SU-DHL-6 (cell line): ENCODE measurements at regions not wholly inside any gene's neighbourhood (a gene's known extent, or its start where the extent isn't known, plus 50 kb on each side); places are given as distances from the start of the nearest gene placed in this dataset.
"Not testable (repeated sequence)": the region's sequence is repeated elsewhere in the genome, so short reads cannot be mapped to it uniquely, and the experiment has no call there.

Experiments
- H2AFZ ChIP-seq: fragments of 200-600 bp; sonication (generic); 2 replicates; pipeline ENCODE4 v1.6.1; 2014; ENCODE audit warnings: low read depth, mild to moderate bottlenecking, moderate library complexity, mixed read lengths, antibody characterized with exemption, low read length; ENCODE audit not compliant: severe bottlenecking
- H3F3A ChIP-seq: fragments of 200-600 bp; shearing (Covaris generic); 2 replicates; pipeline ENCODE4 v1.6.0; 2016; ENCODE audit warnings: antibody characterized with exemption, mild to moderate bottlenecking; ENCODE audit not compliant: insufficient read depth
- H3K27ac ChIP-seq: fragments of 200-600 bp; sonication (generic); 2 replicates; pipeline ENCODE4 v1.5.1; 2016; ENCODE audit warnings: low read depth, mild to moderate bottlenecking, low read length, moderate library complexity, mixed read lengths
- H3K27me3 ChIP-seq: fragments of 200-600 bp; sonication (generic), shearing (Covaris generic); 2 replicates; pipeline ENCODE4 v1.6.0; 2014; ENCODE audit warnings: mild to moderate bottlenecking, low read length
- H3K36me3 ChIP-seq: fragments of 200-600 bp; sonication (generic); 2 replicates; pipeline ENCODE4 v1.6.1; 2014; ENCODE audit warnings: mild to moderate bottlenecking, low read length, mixed read lengths
- H3K4me2 ChIP-seq: fragments of 300-600, 200-600 bp; shearing (Covaris generic), sonication (generic); 2 replicates; pipeline ENCODE4 v1.6.0; 2014; ENCODE audit warnings: low read length, low read depth, mild to moderate bottlenecking; ENCODE audit not compliant: poor library complexity, severe bottlenecking
- H3K4me3 ChIP-seq: fragments of 200-600 bp; sonication (generic); 2 replicates; pipeline ENCODE4 v1.5.1; 2014; ENCODE audit warnings: antibody characterized with exemption, low read length, mild to moderate bottlenecking, mixed read lengths; ENCODE audit not compliant: insufficient read depth, poor library complexity, severe bottlenecking
- H3K79me2 ChIP-seq: fragments of 200-600 bp; sonication (generic); 2 replicates; pipeline ENCODE4 v1.6.1; 2014; ENCODE audit warnings: mild to moderate bottlenecking, low read length, moderate library complexity; ENCODE audit not compliant: insufficient read depth
- H3K9ac ChIP-seq: fragments of 200-600 bp; sonication (generic); 2 replicates; pipeline ENCODE4 v1.7.0; 2014; ENCODE audit warnings: mild to moderate bottlenecking, low read length
- H3K9me2 ChIP-seq: fragments of 200-600 bp; sonication (generic); replicated peaks from 2 replicates; pipeline ENCODE4 v1.6.1; 2014; ENCODE audit warnings: low read length; ENCODE audit not compliant: insufficient read depth
- H3K9me3 ChIP-seq: fragments of 200-600 bp; sonication (generic); 2 replicates; pipeline ENCODE4 v1.6.1; 2014; ENCODE audit warnings: low read length, mixed read lengths; ENCODE audit not compliant: insufficient read depth
- H4K20me1 ChIP-seq: fragments of 200-600 bp; sonication (generic); 2 replicates; pipeline ENCODE4 v1.6.1; 2014; ENCODE audit warnings: low read depth, mild to moderate bottlenecking, antibody characterized with exemption, low read length, moderate library complexity, mixed read lengths
- EZH2phosphoT487 ChIP-seq: fragments of 200-600 bp; sonication (generic), shearing (Covaris generic); conservative IDR thresholded peaks from 2 replicates; pipeline ENCODE4 v1.6.1; 2018; ENCODE audit warnings: mild to moderate bottlenecking, antibody characterized with exemption, low read length, moderate library complexity, mixed read lengths
- TF ChIP-seq, protein P1 (sequence below): fragments of 200-600 bp; sonication (generic); IDR thresholded peaks from one replicate; pipeline ENCODE4 v1.5.1; 2017; ENCODE audit warnings: antibody characterized with exemption, mild to moderate bottlenecking, low read length, moderate library complexity; ENCODE audit not compliant: insufficient read depth, poor library complexity, severe bottlenecking

DNA sequence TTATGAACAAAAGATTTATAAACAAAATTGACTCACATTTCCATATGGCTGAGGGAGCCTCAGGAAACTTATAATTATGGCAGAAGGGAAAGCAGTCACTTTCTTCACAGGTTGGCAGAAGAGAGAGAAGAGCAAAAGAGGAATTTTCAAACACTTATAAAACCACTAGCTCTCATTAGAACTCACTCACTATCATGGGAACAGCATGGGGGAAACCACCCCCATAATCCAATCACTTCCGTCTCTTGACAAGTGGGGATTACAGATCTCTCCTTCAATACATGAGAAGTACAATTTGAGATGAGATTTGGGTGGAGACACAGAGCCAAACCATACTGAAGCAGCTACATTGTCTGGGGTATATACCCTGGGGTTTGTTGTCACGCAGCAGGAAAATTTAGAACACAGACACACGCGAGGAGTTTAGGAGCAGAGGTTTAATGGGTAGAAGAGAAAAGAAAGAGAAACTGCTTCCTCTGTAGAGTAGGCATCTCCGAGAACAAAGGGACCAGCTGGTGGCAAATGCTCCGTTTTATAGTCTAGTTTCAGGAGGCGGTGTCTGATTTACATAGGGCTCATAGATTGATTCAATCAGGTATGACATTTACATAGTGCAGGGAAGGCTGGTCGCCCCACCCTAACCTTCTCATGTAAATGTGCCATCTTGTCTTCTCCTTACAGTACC, 2277.7 kb upstream of the AGA start:
- Histone ChIP-seq H3F3A (no peaks in the 10 kb centered on the region), H3K9ac (no peak overlapping the region), H3K79me2 (no peaks in the 10 kb centered on the region), H3K4me3 (no peak overlapping the region), H3K36me3 (no peaks in the 10 kb centered on the region), H3K27ac (no peak overlapping the region), H3K9me3 (no peaks in the 10 kb centered on the region), H2AFZ (no peak overlapping the region), H3K4me2 (no peak overlapping the region), H3K27me3 (no peaks in the 10 kb centered on the region), H4K20me1 (no peaks in the 10 kb centered on the region), H3K9me2 (no peaks in the 10 kb centered on the region)
- TF ChIP-seq, protein P1, sequence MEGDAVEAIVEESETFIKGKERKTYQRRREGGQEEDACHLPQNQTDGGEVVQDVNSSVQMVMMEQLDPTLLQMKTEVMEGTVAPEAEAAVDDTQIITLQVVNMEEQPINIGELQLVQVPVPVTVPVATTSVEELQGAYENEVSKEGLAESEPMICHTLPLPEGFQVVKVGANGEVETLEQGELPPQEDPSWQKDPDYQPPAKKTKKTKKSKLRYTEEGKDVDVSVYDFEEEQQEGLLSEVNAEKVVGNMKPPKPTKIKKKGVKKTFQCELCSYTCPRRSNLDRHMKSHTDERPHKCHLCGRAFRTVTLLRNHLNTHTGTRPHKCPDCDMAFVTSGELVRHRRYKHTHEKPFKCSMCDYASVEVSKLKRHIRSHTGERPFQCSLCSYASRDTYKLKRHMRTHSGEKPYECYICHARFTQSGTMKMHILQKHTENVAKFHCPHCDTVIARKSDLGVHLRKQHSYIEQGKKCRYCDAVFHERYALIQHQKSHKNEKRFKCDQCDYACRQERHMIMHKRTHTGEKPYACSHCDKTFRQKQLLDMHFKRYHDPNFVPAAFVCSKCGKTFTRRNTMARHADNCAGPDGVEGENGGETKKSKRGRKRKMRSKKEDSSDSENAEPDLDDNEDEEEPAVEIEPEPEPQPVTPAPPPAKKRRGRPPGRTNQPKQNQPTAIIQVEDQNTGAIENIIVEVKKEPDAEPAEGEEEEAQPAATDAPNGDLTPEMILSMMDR, result no peak
- TF ChIP-seq EZH2phosphoT487, result no peak

DNA sequence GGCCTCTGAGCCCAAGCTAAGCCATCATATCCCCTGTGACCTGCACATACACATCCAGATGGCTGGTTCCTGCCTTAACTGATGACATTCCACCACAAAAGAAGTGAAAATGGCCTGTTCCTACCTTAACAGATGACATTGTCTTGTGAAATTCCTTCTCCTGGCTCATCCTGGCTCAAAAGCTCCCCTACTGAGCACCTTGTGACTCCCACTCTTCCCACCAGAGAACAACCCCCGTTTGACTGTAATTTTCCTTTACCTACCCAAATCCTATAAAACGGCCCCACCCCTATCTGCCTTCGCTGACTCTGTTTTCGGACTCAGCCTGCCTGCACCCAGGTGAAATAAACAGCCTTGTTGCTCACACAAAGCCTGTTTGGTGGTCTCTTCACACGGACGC, 2284.3 kb upstream of the AGA start:
- H4K20me1 ChIP-seq, H3K9me2 ChIP-seq, H3K36me3 ChIP-seq, H3K4me2 ChIP-seq, H3K9ac ChIP-seq, H3K27ac ChIP-seq, H2AFZ ChIP-seq, H3K4me3 ChIP-seq, H3K79me2 ChIP-seq, H3K9me3 ChIP-seq, H3K27me3 ChIP-seq, H3F3A ChIP-seq: not testable (repeated sequence)

DNA sequence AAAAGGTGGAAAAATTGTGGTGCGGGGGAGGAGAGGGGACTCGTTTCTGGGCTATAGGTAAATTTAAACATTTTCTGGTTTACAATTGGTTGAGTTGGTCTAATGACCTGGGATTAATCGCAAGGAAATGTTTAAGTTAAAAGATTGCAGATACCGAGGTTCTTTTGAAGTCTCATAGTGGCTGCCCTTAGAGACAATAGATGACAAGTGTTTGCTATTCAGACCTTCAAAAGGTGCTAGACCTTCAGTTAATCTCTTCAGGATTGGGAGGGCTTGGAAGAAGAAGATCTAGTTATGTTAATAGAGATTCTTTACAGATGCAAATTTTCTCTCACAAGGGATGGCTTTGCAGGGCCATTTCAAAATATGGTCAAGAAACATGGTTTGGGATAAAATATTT, 2286.1 kb upstream of the AGA start:
- H3K36me3 ChIP-seq, result no peaks in the 10 kb centered on the region
- H2AFZ ChIP-seq, result no peak overlapping the region
- H3K79me2 ChIP-seq, result no peaks in the 10 kb centered on the region
- no peaks in the 10 kb centered on the region for H4K20me1 ChIP-seq
- no peaks in the 10 kb centered on the region for H3K9me3 ChIP-seq
- no peak overlapping the region for H3K4me2 ChIP-seq
- no peaks in the 10 kb centered on the region for H3K27me3 ChIP-seq
- H3K27ac ChIP-seq, result no peak overlapping the region
- H3F3A ChIP-seq, result no peaks in the 10 kb centered on the region
- H3K9ac ChIP-seq, result no peak overlapping the region
- H3K4me3 ChIP-seq, result no peak overlapping the region
- TF ChIP-seq, protein P1, result no peak
- no peak for TF ChIP-seq EZH2phosphoT487
- no peaks in the 10 kb centered on the region for H3K9me2 ChIP-seq

DNA sequence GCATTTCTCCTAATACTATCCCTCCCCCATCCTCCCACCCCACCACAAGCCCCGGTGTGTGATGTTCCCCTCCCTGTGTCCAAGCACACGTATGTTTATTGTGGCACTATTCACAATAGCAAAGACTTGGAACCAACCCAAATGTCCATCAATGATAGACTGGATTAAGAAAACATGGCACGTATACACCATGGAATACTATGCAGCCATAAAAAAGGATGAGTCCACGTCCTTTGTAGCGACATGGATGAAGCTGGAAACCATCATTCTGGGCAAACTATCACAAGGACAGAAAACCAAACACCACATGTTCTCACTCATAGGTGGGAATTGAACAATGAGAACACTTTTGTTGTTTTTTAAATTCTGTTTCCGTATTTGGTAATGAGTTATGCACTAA, 2294.6 kb upstream of the AGA start:
- not testable (repeated sequence) for H3K27me3 ChIP-seq, H3K27ac ChIP-seq, H3K79me2 ChIP-seq, H3K36me3 ChIP-seq, H3K9ac ChIP-seq, H2AFZ ChIP-seq, H3K4me2 ChIP-seq, H3K9me3 ChIP-seq, H3K9me2 ChIP-seq, H4K20me1 ChIP-seq, H3F3A ChIP-seq, H3K4me3 ChIP-seq
